ENCODE measurements at regions not wholly inside any gene's neighbourhood (a gene's known extent, or its start where the extent isn't known, plus 50 kb on each side); places are given as distances from the start of the nearest gene placed in this dataset.
A peak's percentile ranks its signal among the peaks of the same experiment; 100 is the strongest.

GRCh38 chr4:19971829-19972228 lies 279.9 kb upstream of the SLIT2 start:
- Histone ChIP-seq H3K9ac (no peak overlapping the region), H2AFZ (ENCODE audit: low read depth) (no peak overlapping the region), H3F3A (replicated peaks; ENCODE audit: insufficient read depth) (no peaks in the 10 kb centered on the region), H3K27me3 (ENCODE audit: insufficient read depth) (no peaks in the 10 kb centered on the region), H3K36me3 (replicated peaks in 1 of 2; ENCODE audit: control insufficient read depth in 1 of 2, insufficient read depth in 2 of 2, low read length in 1 of 2) (no peaks in the 10 kb centered on the region), H3K4me2 (no peak overlapping the region), H3K79me2 (ENCODE audit: insufficient read depth) (no peaks in the 10 kb centered on the region), H3K9me3 (no peaks in the 10 kb centered on the region; the same call in 1 of the 2 replicates), H3K27ac (ENCODE audit: low read depth in 2 of 2, low read length in 1 of 2) (no peak overlapping the region), H3K9me2 (no peaks in the 10 kb centered on the region), H3K4me3 (ENCODE audit: low read depth in 2 of 2, low read length in 1 of 2) (no peak overlapping the region), H4K20me1 (ENCODE audit: insufficient read depth) (no peaks in the 10 kb centered on the region), H3K4me1 (ENCODE audit: control insufficient read depth in 1 of 2, insufficient read depth in 2 of 2, low read depth in 1 of 2, low read length in 1 of 2) (no peaks in the 10 kb centered on the region)
- 75% methylated on average over 1 of the region's 1 CpG for WGBS (ENCODE audit: low lambda C conversion rate)
- DNase-seq: no peak
- POLR2A ChIA-PET: no interaction called here
- TF ChIP-seq FOSL2 (IDR thresholded peaks at IDR 0.05; ENCODE audit: borderline replicate concordance, low read depth): peak; percentile 7; the same call in 1 of the 2 replicates
- no peak for TF ChIP-seq SMC3 (IDR thresholded peaks at IDR 0.05; ENCODE audit: low read depth, low read length)
- 0 out of 2 replicates have a peak, but pooled peaks have one; percentile 11 for TF ChIP-seq JUND (IDR thresholded peaks at IDR 0.05)
- no peak for TF ChIP-seq MAX (IDR thresholded peaks at IDR 0.05; ENCODE audit: low read depth)
- no peak for TF ChIP-seq FOXM1 (IDR thresholded peaks at IDR 0.05; ENCODE audit: low read depth)
- no peak for TF ChIP-seq RCOR1 (IDR thresholded peaks at IDR 0.05; ENCODE audit: low read length)
- CTCF ChIA-PET: interaction anchor here (0.9 kb wide), 1 partner anchor 31 kb away, joined by 3 read pairs; no protein-coding TSS in a partner anchor

- H3K27ac ChIP-seq (ENCODE audit: low read depth in 2 of 2, low read length in 1 of 2): no peak overlapping the region
- H3K9me2 ChIP-seq: no peaks in the 10 kb centered on the region
- no peaks in the 10 kb centered on the region for H3K27me3 ChIP-seq (ENCODE audit: insufficient read depth)
- 30% methylated on average over 2 of the region's 2 CpGs for WGBS (ENCODE audit: low lambda C conversion rate)
- H3K9ac ChIP-seq: no peak overlapping the region
- H3K36me3 ChIP-seq (replicated peaks in 1 of 2; ENCODE audit: control insufficient read depth in 1 of 2, insufficient read depth in 2 of 2, low read length in 1 of 2): no peaks in the 10 kb centered on the region
- H4K20me1 ChIP-seq (ENCODE audit: insufficient read depth): no peaks in the 10 kb centered on the region
- TF ChIP-seq CHD2 (IDR thresholded peaks at IDR 0.05; ENCODE audit: low read length, partially characterized antibody) (no peak), CTCF (IDR thresholded peaks at IDR 0.05) (peak; percentile 18; the same call in 1 of the 2 replicates), SMC3 (IDR thresholded peaks at IDR 0.05; ENCODE audit: low read depth, low read length) (peak; percentile 39; the same call in 1 of the 2 replicates), RAD21 (IDR thresholded peaks at IDR 0.05; ENCODE audit: low read length) (peak; percentile 64)
- H3K4me1 ChIP-seq (ENCODE audit: control insufficient read depth in 1 of 2, insufficient read depth in 2 of 2, low read depth in 1 of 2, low read length in 1 of 2): no peaks in the 10 kb centered on the region
- ChIA-PET POLR2A (no interaction called here), CTCF (interaction anchor here (0.9 to 2.7 kb wide), 3 partner anchors 9 to 279 kb away, joined by 3 to 9 read pairs (median 3); no protein-coding TSS in a partner anchor)
- no peaks in the 10 kb centered on the region for H3F3A ChIP-seq (replicated peaks; ENCODE audit: insufficient read depth)
- no peaks in the 10 kb centered on the region for H3K79me2 ChIP-seq (ENCODE audit: insufficient read depth)
- H3K4me2 ChIP-seq: no peak overlapping the region
- no peak overlapping the region for H3K4me3 ChIP-seq (ENCODE audit: low read depth in 2 of 2, low read length in 1 of 2)
- no peaks in the 10 kb centered on the region; the same call in 1 of the 2 replicates for H3K9me3 ChIP-seq
- no peak overlapping the region for H2AFZ ChIP-seq (ENCODE audit: low read depth)
- peak; percentile 22 for DNase-seq
Measured at GRCh38 chr4:19969492-19969891, 282.2 kb upstream of the SLIT2 start.

- Histone ChIP-seq H3K4me1 (ENCODE audit: control insufficient read depth in 1 of 2, insufficient read depth in 2 of 2, low read depth in 1 of 2, low read length in 1 of 2) (no peaks in the 10 kb centered on the region), H3K4me2 (no peak overlapping the region), H3K9me2 (no peaks in the 10 kb centered on the region), H3K79me2 (ENCODE audit: insufficient read depth) (no peaks in the 10 kb centered on the region), H3K9ac (no peak overlapping the region), H3K27me3 (ENCODE audit: insufficient read depth) (no peaks in the 10 kb centered on the region), H3K4me3 (ENCODE audit: low read depth in 2 of 2, low read length in 1 of 2) (no peak overlapping the region), H2AFZ (ENCODE audit: low read depth) (peak overlapping the region; percentile 41; the same call in 1 of the 2 replicates), H4K20me1 (ENCODE audit: insufficient read depth) (no peaks in the 10 kb centered on the region), H3K9me3 (no peaks in the 10 kb centered on the region), H3K36me3 (replicated peaks in 1 of 2; ENCODE audit: control insufficient read depth in 1 of 2, insufficient read depth in 2 of 2, low read length in 1 of 2) (no peaks in the 10 kb centered on the region), H3F3A (replicated peaks; ENCODE audit: insufficient read depth) (peaks cover 4% of the 10 kb centered on the region), H3K27ac (ENCODE audit: low read depth in 2 of 2, low read length in 1 of 2) (peak overlapping the region; percentile 44 to 62; a peak in 3 of 4 replicates)
- CTCF ChIA-PET: interaction anchor here (1.0 kb wide), 1 partner anchor 8 kb away, joined by 3 read pairs; no protein-coding TSS in a partner anchor
- 9% methylated on average over 1 of the region's 1 CpG for WGBS (ENCODE audit: low lambda C conversion rate)
- POLR2A ChIA-PET: no interaction called here
- DNase-seq: no peak
- TF ChIP-seq USF1 (IDR thresholded peaks at IDR 0.05; ENCODE audit: borderline replicate concordance, low read depth): no peak
- no peak for TF ChIP-seq ZBTB33 (IDR thresholded peaks at IDR 0.05; ENCODE audit: borderline replicate concordance, low read depth)
- no peak for TF ChIP-seq CTCF (IDR thresholded peaks at IDR 0.05)
- peak; percentile 91 for TF ChIP-seq PBX3 (IDR thresholded peaks at IDR 0.05)
Measured at GRCh38 chr4:19961091-19961490, 290.6 kb upstream of the SLIT2 start.

Data from SK-N-SH (cell line).